GM18505 (cell line): ENCODE measurements at regions not wholly inside any gene's neighbourhood (a gene's known extent, or its start where the extent isn't known, plus 50 kb on each side); places are given as distances from the start of the nearest gene placed in this dataset.

Source experiments
- ATAC-seq: cut with Tn5 transposase; IDR thresholded peaks from one replicate; pipeline ENCODE4 v1.9.1; 2021; ENCODE audit not compliant: unreplicated experiment
- POLR2A ChIP-seq: IDR thresholded peaks from 4 replicates; pipeline ENCODE4 v1.6.1; 2011; ENCODE audit warnings: borderline replicate concordance; ENCODE audit not compliant: insufficient read depth, insufficient read length; ENCODE audit errors: extremely low read depth

DNA sequence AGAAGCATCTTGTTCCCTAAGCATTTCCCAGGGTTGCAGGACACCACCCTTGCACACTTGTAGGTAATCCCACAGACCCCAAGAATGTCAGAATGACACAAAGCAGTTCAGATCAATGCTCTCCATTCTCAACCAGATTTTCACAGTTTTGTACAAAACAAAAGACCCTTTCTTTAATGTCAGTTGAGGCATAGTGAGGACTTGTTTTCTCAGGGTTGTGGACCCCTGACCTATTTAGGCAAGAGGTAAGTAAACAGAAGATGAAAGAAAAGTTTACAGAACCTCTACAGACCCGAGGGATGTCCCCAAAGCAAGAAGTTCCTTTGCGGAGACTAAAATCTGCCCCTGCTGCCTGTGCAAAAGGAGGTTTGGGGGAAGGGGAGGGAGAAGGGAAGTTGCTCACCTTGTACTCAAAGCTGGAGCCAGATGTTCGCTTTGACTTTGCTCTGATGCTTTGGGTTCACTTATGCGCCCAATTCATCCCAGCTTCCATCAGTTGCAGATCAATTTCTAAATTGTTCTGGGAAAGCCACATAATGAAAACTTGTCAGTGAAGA, 635.4 kb downstream of the EPHA4 start:
- ATAC-seq = no peak
- TF ChIP-seq POLR2A = no peak

GRCh38 chr2:220937245-220937644, 634.9 kb downstream of the EPHA4 start:
- ATAC-seq = no peak
- no peak for TF ChIP-seq POLR2A

- TF ChIP-seq POLR2A = no peak
- ATAC-seq = no peak
Measured at GRCh38 chr2:220940646-220941045, 631.5 kb downstream of the EPHA4 start.

GRCh38 chr2:220941683-220942082, 630.4 kb downstream of the EPHA4 start:
- no peak for ATAC-seq
- TF ChIP-seq POLR2A = no peak

GRCh38 chr2:220946552-220946951, 625.6 kb downstream of the EPHA4 start:
- ATAC-seq = no peak
- TF ChIP-seq POLR2A = no peak

GRCh38 chr2:220948579-220948978, 623.5 kb downstream of the EPHA4 start:
- no peak for ATAC-seq
- TF ChIP-seq POLR2A = no peak

GRCh38 chr2:220949466-220949865, 622.6 kb downstream of the EPHA4 start:
- ATAC-seq = no peak
- no peak for TF ChIP-seq POLR2A

GRCh38 chr2:220955776-220956175, 616.3 kb downstream of the EPHA4 start:
- no peak for TF ChIP-seq POLR2A
- no peak for ATAC-seq

DNA sequence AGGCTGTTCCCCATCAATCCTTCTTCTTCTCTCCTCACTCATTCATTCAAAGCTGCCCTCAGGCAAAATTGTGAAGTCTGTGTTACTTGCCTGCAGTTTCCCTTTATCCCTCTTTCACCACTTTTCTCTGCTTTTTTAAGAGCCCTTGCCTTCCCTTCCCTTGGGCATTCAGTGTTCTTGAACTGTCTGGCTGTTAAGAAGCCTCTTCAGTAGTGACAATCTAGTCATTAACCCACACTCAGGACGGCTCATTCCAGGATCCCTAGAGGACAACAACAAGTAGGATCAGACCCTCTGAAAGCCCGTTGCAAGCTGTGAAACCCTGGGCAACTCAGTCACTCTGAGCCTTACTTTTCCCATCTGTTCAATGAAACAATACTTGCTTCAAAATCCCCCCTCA, 615.7 kb downstream of the EPHA4 start:
- no peak for ATAC-seq
- no peak for TF ChIP-seq POLR2A

GRCh38 chr2:220959391-220959802, 612.7 kb downstream of the EPHA4 start:
- no peak for TF ChIP-seq POLR2A
- no peak for ATAC-seq

GRCh38 chr2:220961143-220961860, 610.8 kb downstream of the EPHA4 start:
- ATAC-seq = no peak
- no peak for TF ChIP-seq POLR2A

DNA sequence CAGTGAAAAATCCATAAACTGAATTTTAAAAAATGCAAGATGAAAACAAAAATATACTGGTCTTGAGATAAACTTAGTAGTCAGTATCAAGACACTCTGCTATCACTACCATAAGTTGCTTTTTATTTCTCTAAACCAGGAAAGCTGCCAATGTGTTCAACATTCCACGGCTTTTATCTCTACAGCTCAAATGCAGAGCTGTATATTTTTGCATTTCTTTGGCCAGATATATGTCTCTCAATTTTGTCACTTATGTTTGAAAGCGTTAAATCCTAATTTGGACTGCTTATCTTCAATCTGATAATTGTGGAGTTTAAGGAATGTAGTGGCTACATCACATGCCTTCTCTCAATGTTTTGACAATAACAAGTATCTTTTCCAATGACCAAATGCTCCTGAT, 609.5 kb downstream of the EPHA4 start:
- no peak for TF ChIP-seq POLR2A
- ATAC-seq = no peak

GRCh38 chr2:220963076-220963475, 609.0 kb downstream of the EPHA4 start:
- no peak for ATAC-seq
- no peak for TF ChIP-seq POLR2A

GRCh38 chr2:220963930-220964329, 608.2 kb downstream of the EPHA4 start:
- no peak for ATAC-seq
- no peak for TF ChIP-seq POLR2A
